Peyer's patch (tissue), 4 donors: ENCODE measurements at regions not wholly inside any gene's neighbourhood (a gene's known extent, or its start where the extent isn't known, plus 50 kb on each side); places are given as distances from the start of the nearest gene placed in this dataset.

Experiments used
- CTCF ChIP-seq, 6 experiments: fragments of 450-650 bp in 4 of 6; fragments of 200-600 bp in 2 of 6; sonication (generic) in 1 of 6; IDR thresholded peaks; one replicate each; pipeline ENCODE4 v1.5.1; 2017 to 2019; ENCODE audit warnings: antibody characterized with exemption in 6 of 6, mild to moderate bottlenecking in 3 of 6, moderate library complexity in 1 of 6
- POLR2A ChIP-seq, 2 donors: fragments of 450-650 bp; IDR thresholded peaks; one replicate each; pipeline ENCODE4 v1.5.1; 2017; ENCODE audit warnings: antibody characterized with exemption in 2 of 2, mild to moderate bottlenecking in 2 of 2, moderate library complexity in 2 of 2

- TF ChIP-seq CTCF (IDR thresholded peaks at IDR 0.05), result no peak
- no peak for TF ChIP-seq POLR2A (IDR thresholded peaks at IDR 0.05)
These were observed 50.6 kb upstream of the STX18 start for GRCh38 chr4:4592414-4592813.
